ENCODE measurements at regions not wholly inside any gene's neighbourhood (a gene's known extent, or its start where the extent isn't known, plus 50 kb on each side); places are given as distances from the start of the nearest gene placed in this dataset.
"Not testable (repeated sequence)": the region's sequence is repeated elsewhere in the genome, so short reads cannot be mapped to it uniquely, and the experiment has no call there.

DNA sequence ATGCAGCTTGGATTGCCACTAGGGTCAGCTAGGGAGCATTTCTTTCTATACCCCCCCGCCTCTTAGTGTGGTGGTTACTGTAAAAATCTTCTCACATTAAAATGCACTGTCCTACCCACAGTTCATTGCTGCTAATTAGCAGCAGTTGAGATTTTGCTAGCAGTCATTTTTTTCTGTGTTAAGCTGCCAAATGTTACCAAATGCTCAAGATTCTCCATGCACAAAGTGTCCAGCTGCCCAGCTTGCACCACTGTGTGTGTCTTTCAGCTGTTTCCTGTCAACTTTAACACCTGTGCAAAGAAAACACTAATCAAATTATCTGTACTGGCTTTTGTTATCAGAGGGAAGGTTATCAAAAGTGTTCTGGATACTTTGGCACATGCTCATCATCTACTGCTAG, 679.3 kb downstream of the NR4A2 start:
- no peak for DNase-seq

DNA sequence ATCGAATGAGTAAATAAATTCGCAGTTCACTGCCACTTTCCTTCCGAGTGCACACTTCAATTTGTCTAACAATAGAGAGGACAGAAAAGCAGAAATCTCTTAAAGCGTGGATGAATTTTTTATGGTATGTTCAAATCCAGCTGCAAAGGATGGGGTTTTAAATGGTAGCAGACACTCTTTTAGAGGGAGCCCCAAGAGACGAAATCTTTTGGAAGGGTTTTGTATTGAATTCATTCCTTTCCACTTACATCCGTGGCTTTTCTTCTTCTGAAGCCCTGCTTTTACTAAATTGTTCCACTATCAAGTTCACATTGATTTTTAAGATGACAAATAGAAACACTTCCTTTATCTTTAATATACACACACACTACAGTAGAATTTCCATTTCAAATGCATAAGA, 680.7 kb downstream of the NR4A2 start:
- no peak for DNase-seq

DNA sequence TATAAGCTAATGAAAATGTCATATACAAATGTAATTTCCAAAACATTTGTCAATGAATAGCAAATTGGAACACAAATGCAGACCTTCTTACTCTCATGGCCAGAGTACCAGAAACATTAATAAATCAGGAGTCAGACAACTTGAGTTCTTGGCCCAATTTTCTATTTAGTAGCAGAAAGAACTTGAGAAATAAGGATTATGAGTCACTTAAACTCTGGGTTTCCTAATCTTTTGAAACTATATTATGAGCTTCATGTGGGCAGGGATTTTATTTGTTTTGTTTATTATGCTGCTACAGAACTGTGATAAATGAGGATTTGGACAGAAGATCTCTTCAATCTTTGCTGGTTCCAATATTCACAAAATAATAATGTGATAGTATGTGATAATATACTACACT, 686.7 kb downstream of the NR4A2 start:
- no peak for DNase-seq

DNA sequence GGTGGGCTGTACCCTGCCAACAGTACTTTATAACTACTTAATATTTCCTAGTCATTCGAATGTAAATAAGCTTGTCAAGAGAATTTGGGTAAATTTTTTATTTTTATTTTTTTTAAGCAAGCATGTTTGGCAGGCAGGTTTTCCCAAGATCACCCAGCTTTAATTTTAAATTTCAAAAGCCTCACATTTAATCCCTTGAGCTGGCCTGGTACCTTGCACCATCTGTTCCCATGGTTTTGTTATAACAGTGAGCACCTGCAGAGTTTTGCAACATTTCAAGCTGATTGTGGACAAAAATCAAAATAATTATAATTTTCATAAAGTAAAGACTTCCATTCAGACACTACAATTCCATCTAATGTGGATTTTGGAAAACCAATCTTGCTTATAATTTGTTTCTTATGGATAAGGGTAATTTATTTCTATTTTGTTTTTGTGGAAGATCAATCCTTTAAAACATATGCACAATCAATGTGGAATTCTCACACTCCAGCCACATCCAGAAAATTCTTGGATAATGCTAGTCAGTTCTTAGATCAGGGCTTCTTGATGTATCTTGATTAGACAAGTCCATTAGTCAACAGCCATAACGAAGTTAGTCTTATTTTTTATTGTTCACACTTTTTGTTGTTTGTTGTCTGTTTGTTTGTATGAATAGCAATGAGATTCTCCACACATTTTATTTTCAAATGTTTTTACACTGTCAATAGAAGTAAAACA, 689.3 kb downstream of the NR4A2 start:
- no peak for DNase-seq

DNA sequence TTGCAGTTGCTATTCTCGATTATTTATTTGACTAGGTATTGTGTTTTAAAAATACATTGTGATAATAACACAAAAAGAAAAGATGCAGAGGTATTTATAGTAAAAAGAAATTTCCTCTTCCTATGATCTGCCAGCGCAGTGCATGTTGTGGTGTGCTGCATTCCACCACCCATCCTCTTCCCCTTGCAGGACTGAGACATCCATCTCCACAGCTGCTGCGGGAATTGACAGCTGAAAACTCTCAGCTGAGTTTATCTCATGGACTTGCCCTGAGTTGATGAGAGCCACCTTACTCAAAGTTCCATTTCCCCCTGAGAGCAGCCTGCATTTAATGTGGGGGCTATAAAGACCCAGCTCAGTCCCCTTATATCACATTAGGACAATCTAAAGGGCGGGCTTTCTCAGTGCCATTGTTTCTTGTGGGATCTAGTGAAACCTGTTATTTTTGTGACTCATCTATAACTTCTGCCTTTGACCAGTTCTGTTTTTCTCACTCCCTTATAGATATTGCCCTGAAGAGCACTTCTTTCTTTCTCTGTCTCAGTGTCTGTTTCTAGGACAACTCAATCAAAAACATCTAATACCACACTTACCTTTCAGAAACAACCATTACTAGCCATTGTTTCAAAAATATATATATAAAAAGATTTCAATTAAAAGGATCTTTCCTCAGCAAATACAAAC, 698.5 kb downstream of the NR4A2 start:
- peak in 1 of 2 donors; percentile 13 for DNase-seq

DNA sequence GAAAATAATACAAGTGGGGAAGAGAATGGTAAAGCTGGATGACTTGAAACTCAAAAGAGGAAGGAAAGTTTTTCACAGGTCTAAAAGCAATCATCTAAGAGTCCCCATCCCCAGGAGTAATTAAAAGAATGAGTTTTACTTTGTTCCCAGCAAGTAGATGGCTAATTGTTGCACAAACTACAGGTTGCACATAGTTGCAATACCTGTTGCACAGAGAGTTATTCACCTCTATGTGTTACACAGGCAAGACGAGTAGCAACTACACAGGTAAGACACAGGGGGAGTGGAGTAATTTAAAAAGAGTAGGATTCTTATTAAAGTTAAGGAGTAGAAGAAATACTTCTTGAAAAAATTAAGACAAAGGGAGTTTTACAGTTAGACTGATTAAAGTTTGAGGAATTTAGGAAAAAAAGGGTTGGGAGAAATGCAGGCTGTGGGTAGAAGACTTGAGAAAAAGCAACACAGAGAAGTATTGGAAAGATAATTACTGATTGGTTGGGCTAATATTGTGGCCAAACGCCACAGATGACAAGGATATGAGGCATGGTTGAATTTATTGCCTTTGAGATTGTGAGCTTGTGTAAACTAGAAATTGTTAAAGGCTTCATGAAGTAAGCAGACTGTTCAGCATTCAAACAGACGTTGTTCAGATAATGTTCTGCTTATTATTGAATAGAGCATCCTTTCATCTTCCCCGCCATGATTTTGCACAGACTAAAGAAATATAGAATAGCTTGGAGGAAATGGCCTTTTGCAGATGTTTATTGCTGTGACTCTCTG, 699.3 kb downstream of the NR4A2 start:
- no peak for DNase-seq

DNA sequence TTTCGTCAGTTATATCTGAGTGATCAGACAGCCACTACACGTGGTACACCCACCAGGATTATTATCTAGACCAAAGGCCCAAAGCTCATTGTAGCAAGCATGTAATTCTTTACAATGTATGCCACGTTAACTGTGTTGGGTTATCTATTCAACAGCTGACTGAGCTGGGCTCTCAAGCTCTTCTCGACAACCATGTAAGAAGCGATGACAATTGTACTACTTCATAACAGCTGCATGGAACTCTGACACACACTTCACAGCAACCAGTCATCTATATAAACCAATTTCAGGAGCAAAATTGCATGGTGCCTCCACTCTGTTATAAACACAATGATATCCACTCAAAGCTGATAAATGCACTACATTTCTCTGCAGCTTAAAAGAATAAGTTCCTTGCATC, 701.8 kb downstream of the NR4A2 start:
- DNase-seq: no peak

DNA sequence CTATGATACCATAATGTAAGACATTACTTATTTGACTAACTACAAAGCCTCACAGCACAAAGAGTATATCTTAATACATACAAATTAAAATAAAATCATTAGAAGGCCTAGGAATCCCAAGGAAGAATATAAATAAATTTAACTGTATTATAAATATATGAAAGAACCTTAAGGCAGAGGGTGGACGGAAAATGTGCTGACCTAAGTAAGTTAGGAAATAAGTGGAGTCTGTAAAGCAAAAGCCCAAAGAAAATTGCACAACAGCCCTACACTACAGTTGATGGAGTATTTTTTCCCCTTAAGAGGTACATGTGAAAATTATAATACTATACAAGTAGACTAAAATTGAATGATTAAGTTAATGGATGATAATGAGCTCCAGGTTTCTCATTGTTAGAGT, 710.1 kb downstream of the NR4A2 start:
- DNase-seq: no peak

DNA sequence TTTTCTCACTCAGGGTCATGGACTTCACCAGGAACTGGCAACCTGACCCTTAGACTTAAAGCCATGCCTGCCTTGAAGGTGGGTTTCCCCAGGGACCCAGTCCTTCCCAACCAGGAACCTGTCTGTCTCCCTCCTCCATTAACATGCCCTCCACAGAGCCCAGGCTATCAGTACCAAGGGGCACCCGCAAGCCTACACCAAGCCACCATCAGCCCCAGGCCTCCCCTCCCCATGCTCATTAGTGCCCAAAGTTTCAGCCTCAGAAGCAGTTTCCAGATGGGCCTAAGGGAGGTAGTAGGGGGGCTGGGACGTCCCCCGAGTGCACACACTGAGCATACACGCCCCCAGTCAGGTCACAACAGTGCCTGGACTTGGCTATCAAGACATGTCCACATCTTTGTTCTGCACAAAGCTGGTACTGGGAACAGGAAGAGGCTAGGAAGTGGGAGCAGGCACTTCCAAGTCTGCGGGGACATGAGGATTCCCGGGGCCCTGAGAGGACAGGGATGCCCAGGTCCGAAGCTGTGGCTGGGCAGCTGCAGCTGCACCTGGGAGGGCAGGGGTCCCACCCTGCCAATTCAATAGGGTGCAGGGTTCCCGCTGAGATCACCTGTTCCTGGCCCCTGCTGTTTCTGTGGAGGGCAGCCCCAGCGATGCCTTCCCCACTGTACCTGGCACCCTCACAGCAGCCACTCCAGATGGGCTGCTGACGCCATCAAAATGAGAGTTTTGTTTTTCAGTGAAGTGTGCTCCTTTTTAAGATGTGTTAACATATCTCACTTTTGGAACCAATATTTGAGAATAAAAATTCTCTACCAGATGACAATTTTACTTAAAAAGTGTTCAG, 731.4 kb downstream of the NR4A2 start:
- no peak for DNase-seq

DNA sequence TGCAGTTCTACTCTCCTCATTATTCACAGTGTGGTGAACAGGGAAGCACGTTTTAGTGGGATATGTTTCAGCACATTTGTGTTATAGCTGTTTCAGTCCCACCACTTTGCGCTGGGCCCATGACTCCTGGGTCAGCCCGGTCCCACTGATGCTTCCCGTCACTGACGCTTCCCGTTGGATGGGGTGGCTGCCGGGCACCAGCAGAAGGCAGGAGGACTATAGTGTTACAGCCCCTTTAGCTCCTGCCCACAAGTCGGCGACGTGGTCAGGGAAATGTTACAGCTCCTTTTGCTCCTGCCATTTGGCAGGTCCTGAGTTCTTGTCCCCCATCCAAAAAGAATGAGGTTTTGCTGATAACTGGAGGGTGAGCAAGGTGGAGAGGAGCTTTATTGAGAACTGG, 732.2 kb downstream of the NR4A2 start:
- DNase-seq: no peak

DNA sequence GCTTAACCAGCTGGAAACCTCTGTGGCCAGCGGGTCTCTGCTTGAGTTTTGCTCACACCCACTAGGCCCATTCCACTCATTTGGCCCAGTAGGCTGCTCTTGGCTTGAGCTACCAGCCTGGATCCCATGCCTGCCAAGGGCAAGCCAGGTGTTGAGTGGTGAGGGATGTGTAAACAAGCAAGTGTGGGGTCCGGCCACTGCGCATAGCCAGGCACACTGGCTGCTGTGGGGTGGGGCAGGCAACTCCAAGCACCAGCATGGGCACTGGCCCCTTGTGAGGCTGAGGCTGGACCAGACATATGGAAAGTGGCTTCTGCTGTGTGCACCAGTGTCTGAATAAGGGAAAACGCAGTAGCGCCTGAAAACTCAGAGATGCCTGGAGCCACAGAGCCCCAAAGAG, 732.7 kb downstream of the NR4A2 start:
- DNase-seq: no peak

DNA sequence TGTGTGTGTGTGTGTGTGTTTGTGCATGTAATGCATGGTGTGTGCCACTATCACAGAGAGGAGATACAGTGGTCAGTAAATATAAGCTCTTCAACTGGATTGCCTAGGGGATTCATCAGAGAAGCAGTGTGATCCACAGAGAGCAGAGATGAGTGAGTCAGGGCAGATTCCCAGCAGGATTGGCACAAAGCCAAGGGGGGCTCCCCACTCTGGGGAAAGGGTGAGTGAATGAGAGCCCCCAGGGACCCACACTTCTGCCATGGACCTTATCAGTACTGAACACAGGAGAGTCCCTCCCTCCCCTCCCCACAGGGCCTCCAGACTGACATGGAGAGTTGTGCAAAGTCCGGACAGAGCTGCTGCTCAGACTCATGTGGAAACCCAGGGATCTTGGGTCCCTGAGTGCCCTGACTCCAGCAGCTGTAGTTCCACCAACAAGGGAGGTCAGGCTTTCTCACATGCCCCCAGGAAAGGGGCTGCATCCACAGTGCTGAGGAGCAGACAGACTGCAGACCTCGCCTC, 748.8 kb downstream of the NR4A2 start:
- DNase-seq: no peak

DNA sequence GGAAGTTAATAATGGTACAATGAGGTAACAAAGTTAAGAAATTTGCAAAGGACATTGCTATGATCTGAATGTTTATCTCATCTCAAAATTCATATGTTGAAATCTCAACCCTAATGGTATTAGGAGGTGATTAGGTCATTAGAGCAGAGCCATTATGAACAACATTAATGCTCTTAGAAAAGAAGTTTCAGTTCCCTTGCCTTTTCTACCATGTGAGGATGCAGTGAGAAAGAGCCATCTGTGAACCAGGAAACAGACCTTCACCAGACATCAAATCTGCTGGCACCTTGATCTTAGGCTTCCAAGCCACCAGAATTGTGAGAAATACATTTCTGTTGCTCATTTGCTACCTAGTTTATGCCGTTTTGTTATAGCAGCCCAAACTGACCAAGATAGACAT, 757.6 kb downstream of the NR4A2 start:
- DNase-seq: no peak

DNA sequence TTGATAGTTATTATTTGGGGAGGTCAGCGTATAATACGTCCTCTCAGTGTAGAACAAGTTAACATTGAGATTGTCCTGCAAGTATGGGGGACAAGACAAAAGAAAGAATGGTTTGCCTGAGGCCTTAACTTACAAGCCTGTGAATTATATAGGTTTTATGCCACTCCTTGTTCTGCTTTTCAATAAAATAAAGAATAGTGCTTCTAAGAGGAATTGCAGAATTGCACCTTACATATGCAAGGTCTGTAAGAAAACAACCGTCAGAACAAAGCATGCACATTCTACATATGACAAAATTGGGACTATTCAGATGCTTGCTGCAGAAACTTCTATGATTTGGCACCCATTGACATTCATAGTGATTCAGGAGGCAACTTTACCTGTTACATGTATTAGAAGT, 785.0 kb downstream of the NR4A2 start:
- DNase-seq: no peak

DNA sequence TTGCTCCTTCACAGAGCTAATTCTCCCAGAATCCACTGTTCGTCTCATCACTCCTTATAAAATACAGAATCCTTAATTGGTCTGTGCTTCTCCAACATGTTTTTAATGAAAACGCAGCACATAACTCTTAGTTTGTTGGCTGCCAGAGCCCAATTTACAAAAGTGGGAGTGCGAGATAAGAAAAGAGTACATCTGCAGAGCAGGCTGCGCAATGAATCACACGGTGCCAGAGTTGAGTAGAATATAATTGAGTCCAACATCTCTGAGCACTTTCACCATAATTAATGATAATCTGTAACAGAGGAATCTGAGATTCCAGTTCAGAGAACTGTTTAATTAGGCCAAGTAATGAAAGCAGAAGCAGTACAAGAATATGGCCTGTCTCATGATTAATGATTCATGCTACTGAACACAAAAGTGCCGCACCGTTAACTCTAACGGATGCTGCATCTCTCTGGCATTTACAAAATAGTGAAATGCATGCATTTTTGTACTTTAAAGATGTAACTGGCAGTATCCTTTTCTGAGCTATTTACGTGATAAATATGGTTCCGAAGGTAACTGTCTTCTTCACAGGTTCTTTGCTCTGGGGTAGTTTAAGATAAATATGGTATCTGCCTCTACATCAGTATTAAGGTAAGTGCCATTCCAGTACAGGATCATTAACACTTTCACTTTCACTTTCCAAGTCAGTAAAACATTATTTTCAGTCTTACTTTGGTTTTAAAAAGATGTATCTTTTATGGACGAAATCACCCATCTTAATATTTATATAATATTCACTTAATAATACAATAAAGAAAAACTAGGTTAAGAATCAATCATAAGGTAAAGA, 785.6 kb downstream of the NR4A2 start:
- no peak for DNase-seq

DNA sequence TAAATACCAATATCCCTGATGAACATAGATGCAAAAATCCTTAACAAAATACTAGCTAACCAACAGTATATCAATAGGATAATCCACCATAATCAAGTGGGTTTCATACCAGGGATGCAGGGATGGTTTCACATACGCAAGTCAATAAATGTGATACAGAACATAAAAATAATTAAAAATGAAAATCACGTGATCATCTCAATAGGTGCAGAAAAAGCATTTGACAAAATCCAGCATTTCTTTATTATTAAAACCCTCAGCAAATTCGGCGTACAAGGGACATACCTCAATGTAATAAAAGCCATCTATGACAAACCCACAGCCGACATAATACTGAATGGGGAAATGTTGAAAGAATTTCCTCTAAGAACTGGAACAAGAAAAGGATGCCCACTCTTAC, 793.5 kb downstream of the NR4A2 start:
- not testable (repeated sequence) for DNase-seq

DNA sequence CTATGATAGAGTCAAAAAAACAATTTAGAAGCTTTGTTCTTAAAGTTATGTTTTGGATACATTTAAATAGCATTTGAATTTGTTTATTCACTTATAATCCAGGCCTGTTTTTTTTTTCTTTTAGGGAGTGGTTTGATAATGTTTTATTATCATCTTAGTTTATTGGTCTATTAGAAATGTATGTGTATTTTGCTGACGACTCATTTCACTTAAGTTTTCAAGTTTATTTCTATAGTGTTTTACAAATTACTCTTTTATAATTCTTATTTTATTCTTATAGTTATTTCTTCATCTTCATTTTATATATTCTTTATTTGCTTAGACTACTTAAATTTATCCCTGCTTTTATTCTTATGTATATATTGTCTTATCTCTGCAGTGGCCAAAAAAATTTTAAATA, 804.5 kb downstream of the NR4A2 start:
- no peak for DNase-seq

DNA sequence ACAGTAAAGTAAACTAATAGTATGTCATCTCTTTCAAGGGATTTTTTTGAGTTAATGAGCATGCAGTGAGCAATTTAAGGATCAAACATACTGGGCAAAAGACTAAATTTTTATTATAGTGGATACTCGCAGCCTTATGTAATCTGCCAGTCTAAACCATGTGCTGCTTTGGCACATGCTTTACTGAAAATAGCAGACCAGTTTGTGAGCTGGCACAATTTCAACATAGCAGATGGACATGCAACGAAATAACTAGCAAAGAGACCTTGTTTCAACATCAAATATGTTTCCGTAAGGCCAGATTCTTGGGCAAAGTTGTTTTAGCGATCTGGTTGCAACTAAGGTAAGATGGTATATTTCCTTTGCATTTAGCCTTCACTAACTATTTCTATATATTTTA, 807.3 kb downstream of the NR4A2 start:
- no peak for DNase-seq

DNA sequence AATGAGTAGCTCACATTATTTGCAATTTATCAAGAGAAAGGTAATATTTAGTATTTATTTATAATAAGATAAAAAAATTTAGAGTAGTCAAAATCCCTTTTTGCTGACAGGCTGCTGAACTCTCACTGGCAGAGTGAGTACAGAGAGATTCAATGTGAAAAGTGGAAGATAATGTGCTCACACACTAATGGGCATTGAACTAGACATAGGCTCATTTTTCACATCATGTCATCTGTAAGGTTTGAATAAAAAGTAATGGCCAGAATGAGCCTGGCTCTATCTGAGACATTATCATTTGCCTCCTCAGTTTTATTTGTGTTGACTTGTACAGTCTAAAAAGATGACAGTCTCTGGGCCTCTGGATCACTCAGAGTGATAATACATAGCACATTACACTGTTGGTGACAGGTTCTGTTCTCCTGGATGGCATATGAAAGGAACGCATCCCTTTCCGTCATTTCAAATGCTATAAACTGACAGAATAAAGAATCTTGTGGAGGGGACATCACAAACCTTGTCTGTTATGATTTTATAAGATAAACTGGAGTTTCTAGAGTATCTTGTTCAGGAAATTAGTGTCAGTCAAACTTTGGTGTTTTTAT, 812.9 kb downstream of the NR4A2 start:
- DNase-seq: no peak

DNA sequence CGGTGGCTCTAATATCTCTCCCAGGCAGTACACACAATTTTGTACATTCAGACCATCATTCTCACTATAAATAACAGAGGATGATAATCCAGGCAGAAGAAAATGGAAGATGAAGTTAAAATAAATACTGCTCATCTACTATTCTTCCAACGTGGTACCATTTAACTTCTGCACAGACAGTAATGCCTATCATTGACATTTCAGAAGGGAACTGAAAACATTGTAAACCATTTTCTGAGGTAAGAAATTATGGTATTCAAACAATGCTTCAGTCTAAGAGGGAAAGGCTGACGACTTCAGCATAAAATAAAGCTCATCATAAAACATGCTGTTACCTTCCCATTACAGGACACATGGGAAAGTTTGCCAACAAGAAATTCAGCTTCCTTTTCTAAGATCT, 814.4 kb downstream of the NR4A2 start:
- DNase-seq: no peak

DNA sequence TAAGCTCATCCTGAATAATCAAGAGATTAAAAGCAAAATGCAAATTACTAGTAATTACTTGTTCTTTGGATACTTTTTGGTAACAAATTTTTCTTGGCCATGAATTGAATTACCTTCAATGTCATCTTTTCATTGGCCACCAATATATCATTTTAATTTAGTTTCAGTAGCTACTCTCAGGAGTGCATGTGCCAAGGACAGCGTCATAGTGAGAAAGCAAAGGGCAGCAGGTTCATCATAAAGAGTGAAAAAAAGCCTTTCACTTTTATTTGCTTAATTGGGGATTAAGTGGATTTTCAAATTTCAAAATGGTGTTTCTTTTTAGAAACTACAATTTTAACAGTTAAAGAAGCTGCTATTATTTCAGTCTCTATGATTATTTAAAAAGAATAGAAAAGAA, 815.2 kb downstream of the NR4A2 start:
- no peak for DNase-seq

DNA sequence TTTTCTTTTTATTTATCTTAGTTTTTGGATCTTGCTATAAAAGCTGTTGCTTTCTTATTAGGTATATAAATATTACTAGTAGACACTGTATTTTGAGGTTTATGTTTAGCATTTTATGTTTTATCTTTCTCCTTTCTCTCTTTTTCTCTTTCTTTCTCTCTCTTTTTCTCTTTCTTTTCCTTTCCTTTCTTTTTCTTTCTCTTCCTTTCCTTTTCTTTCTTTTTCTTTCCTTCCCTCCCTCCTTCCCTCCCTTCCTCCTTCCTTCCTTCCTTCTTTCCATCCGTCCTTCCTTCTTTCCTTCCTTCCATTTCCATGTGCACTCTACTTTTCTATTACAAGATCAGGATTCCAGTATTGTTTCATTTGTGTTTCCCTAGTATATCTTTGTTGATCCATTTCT, 814.8 kb downstream of the KCNJ3 start:
- no peak for DNase-seq
